ENCODE measurements at regions not wholly inside any gene's neighbourhood (a gene's known extent, or its start where the extent isn't known, plus 50 kb on each side); places are given as distances from the start of the nearest gene placed in this dataset.

DNA sequence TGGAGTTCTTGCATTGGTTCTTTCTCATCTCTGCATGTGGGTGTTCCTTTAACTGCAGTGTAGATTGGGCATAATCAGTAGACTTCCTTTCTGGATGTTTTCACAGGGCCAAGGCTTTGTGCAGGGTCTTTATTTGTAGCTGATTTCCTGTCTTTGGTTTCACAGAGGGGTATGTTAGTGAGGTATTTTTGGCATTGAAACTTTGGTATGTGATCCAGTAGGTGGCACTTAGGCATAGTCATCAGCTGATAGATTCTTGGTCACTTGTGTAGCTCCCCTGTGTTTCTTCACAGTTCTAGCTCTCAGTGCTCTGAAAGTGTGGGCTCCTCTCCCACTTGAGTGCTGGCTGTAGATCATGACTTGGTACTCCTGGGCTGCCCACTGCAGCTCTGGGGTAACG is 52.7 kb upstream of the LMO3 start:
- no peak for DNase-seq

All from NCI-H2107 (cell line).